SK-N-SH (cell line): ENCODE measurements at regions not wholly inside any gene's neighbourhood (a gene's known extent, or its start where the extent isn't known, plus 50 kb on each side); places are given as distances from the start of the nearest gene placed in this dataset.

ENCODE experiments used
- CTCF ChIA-PET: fragments of 300-600, 350-600 bp; formaldehyde crosslinking; extraction: SDS; loops from one replicate; lab custom pipeline; 2021; lab: Yijun Ruan, JAX
- POLR2A ChIA-PET: fragments of 350-600 bp; sonication (Branson Sonifier 250); formaldehyde crosslinking; extraction: SDS; loops from one replicate; lab custom pipeline; 2020; ENCODE audit warnings: antibody characterized with exemption, inconsistent platforms; lab: Yijun Ruan, JAX
- DNase-seq: peaks from one replicate; pipeline ENCODE4 v3.0.0; 2012
- H2AFZ ChIP-seq: fragments of 200-600 bp; sonication (generic); 2 replicates; pipeline ENCODE4 v1.8.1; 2016; ENCODE audit warnings: antibody characterized with exemption, mild to moderate bottlenecking, low read depth
- H3F3A ChIP-seq: fragments of 200-600 bp; sonication (generic); replicated peaks from 2 replicates; pipeline ENCODE3; 2016; ENCODE audit warnings: antibody characterized with exemption, mild to moderate bottlenecking; ENCODE audit not compliant: insufficient read depth
- H3K27ac ChIP-seq, 2 experiments: fragments of 200-500 bp in 1 of 2; fragments of 200-600 bp in 1 of 2; sonication (Bioruptor generic) in 1 of 2; sonication (generic), shearing (Covaris generic) in 1 of 2; 2 replicates each; pipeline versions ENCODE4 v1.5.1 to v1.6.1; 2014 to 2016; ENCODE audit warnings: low read depth in 2 of 2, inconsistent platforms in 1 of 2, low read length in 1 of 2, mild to moderate bottlenecking in 1 of 2, mixed read lengths in 1 of 2
- H3K27me3 ChIP-seq: fragments of 200-600 bp; sonication (generic), shearing (Covaris generic); 2 replicates; pipeline ENCODE4 v1.6.1; 2016; ENCODE audit warnings: mixed run types; ENCODE audit not compliant: insufficient read depth
- H3K36me3 ChIP-seq, 2 experiments: fragments of 200-500 bp in 1 of 2; fragments of 200-600 bp in 1 of 2; sonication (Bioruptor generic) in 1 of 2; sonication (generic) in 1 of 2; replicated peaks in 1 of 2; 2 replicates each; pipeline versions ENCODE3 to v1.5.1; 2014 to 2016; ENCODE audit warnings: low read length in 1 of 2, mild to moderate bottlenecking in 1 of 2; ENCODE audit not compliant: insufficient read depth in 2 of 2, control insufficient read depth in 1 of 2
- H3K4me1 ChIP-seq, 2 experiments: fragments of 200-500 bp in 1 of 2; fragments of 200-600 bp in 1 of 2; sonication (Bioruptor generic) in 1 of 2; sonication (generic), shearing (Covaris generic) in 1 of 2; 2 replicates each; pipeline versions ENCODE4 v1.5.1 to v1.6.1; 2014 to 2016; ENCODE audit warnings: low read depth in 1 of 2, low read length in 1 of 2, mixed run types in 1 of 2; ENCODE audit not compliant: insufficient read depth in 2 of 2, control insufficient read depth in 1 of 2
- H3K4me2 ChIP-seq: fragments of 200-600 bp; sonication (generic), shearing (Covaris generic); 2 replicates; pipeline ENCODE4 v1.6.1; 2017; ENCODE audit warnings: mixed run types
- H3K4me3 ChIP-seq, 2 experiments: fragments of 200-500 bp in 1 of 2; fragments of 200-600 bp in 1 of 2; sonication (Bioruptor generic) in 1 of 2; sonication (generic), shearing (Covaris generic) in 1 of 2; 2 replicates each; pipeline versions ENCODE4 v1.5.1 to v1.8.1; 2014 to 2016; ENCODE audit warnings: low read depth in 2 of 2, inconsistent platforms in 1 of 2, low read length in 1 of 2, mild to moderate bottlenecking in 1 of 2, mixed read lengths in 1 of 2, moderate library complexity in 1 of 2
- H3K79me2 ChIP-seq: fragments of 200-600 bp; sonication (generic); 2 replicates; pipeline ENCODE4 v1.8.1; 2017; ENCODE audit warnings: mild to moderate bottlenecking; ENCODE audit not compliant: insufficient read depth
- H3K9ac ChIP-seq: fragments of 200-600 bp; sonication (generic); 2 replicates; pipeline ENCODE4 v1.6.1; 2017; ENCODE audit warnings: mixed run types
- H3K9me2 ChIP-seq: fragments of 200-600 bp; sonication (generic); 2 replicates; pipeline ENCODE4 v1.6.1; 2017; ENCODE audit warnings: mixed run types
- H3K9me3 ChIP-seq: fragments of 200-600 bp; sonication (generic); 2 replicates; pipeline ENCODE4 v1.6.1; 2017; ENCODE audit warnings: mixed run types, mild to moderate bottlenecking, moderate library complexity
- H4K20me1 ChIP-seq: fragments of 200-600 bp; sonication (generic); 2 replicates; pipeline ENCODE4 v1.6.1; 2017; ENCODE audit warnings: mild to moderate bottlenecking, mixed run types; ENCODE audit not compliant: insufficient read depth
- CTCF ChIP-seq: fragments of 200-600 bp; sonication (generic); IDR thresholded peaks from 2 replicates; pipeline ENCODE4 v1.6.1; 2017; ENCODE audit warnings: antibody characterized with exemption, mild to moderate bottlenecking, moderate library complexity
- ELF1 ChIP-seq: IDR thresholded peaks from 2 replicates; pipeline ENCODE4 v1.4.0; 2012
- EZH2phosphoT487 ChIP-seq: fragments of 200-600 bp; sonication (generic); IDR thresholded peaks from 2 replicates; pipeline ENCODE4 v1.6.1; 2017; ENCODE audit warnings: low read depth, mixed run types, mild to moderate bottlenecking, antibody characterized with exemption, moderate library complexity, borderline replicate concordance
- FOSL2 ChIP-seq: IDR thresholded peaks from 2 replicates; pipeline ENCODE4 v1.4.0; 2012; ENCODE audit warnings: low read depth, mild to moderate bottlenecking, moderate library complexity, borderline replicate concordance
- FOXJ3 ChIP-seq: sonication (generic); formaldehyde crosslinking; IDR thresholded peaks from 2 replicates; pipeline ENCODE4 v1.5.1; 2020; ENCODE audit warnings: mild to moderate bottlenecking, missing genetic modification reagents
- JUND ChIP-seq: IDR thresholded peaks from 2 replicates; pipeline ENCODE4 v1.4.0; 2012
- MEF2A ChIP-seq: IDR thresholded peaks from 2 replicates; pipeline ENCODE4 v1.4.0; 2012; ENCODE audit warnings: low read depth, borderline replicate concordance
- MXI1 ChIP-seq: IDR thresholded peaks from 2 replicates; pipeline ENCODE4 v1.6.1; 2012; ENCODE audit warnings: mild to moderate bottlenecking, low read depth, low read length, improper control_type of control experiment
- RCOR1 ChIP-seq: fragments of 150-350 bp; IDR thresholded peaks from 2 replicates; pipeline ENCODE4 v1.6.1; 2017; ENCODE audit warnings: antibody characterized with exemption, low read length
- SMC3 ChIP-seq: IDR thresholded peaks from 2 replicates; pipeline ENCODE4 v1.6.1; 2012; ENCODE audit warnings: low read depth, low read length, improper control_type of control experiment
- TAF1 ChIP-seq: IDR thresholded peaks from 2 replicates; pipeline ENCODE4 v1.6.1; 2012; ENCODE audit warnings: low read depth, mild to moderate bottlenecking, low read length, moderate library complexity, borderline replicate concordance
- USF2 ChIP-seq: fragments of 150-350 bp; IDR thresholded peaks from 2 replicates; pipeline ENCODE4 v1.6.1; 2017; ENCODE audit warnings: antibody characterized with exemption, low read length, low read depth, borderline replicate concordance
- YY1 ChIP-seq: IDR thresholded peaks from 2 replicates; pipeline ENCODE4 v1.4.0; 2012; ENCODE audit warnings: low read depth, mild to moderate bottlenecking
- WGBS: methylation state at CpG from one replicate; pipeline ENCODE4 v1.1.6; 2017; ENCODE audit warnings: low lambda C conversion rate; 5-methylcytosine and 5-hydroxymethylcytosine counted together

DNA sequence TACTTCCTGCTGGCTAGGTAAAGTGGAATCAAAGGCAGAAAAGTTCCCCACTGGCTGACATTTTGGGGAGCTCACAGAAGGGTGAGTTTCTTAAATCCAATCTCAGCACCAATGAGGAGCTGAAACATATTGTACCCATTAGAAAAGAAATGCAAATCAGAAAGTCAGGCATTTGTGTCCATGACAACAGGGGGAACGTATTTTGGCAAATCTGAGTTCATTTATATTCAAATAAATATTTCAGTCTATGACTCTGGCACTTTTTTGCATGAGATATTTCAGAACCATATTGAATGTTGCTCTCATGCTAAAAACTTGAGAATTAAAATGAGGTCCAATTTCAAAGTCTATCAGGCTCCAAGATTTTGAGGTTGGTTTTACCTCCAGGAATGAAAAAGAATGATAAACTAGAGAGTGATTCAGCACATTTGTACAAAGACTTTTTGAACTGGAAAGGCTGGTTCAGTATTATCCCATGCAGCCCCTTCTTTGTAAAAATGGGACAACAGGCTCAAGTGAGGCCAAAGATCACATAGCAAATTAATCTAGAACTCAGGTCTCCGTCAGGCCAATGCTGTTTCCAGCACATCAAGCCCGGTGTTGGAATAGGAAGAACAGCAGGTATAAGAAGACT lies 202.2 kb downstream of the RRAGC start:
- Histone ChIP-seq H3K4me1 (no peaks in the 10 kb centered on the region), H3K36me3 (no peaks in the 10 kb centered on the region), H3F3A (no peaks in the 10 kb centered on the region), H3K27me3 (no peaks in the 10 kb centered on the region; the same call in 1 of the 2 replicates), H3K79me2 (no peaks in the 10 kb centered on the region), H3K9ac (no peak overlapping the region), H3K9me3 (no peaks in the 10 kb centered on the region), H4K20me1 (no peaks in the 10 kb centered on the region), H3K9me2 (no peaks in the 10 kb centered on the region), H3K4me2 (no peak overlapping the region), H3K4me3 (no peak overlapping the region), H3K27ac (no peak overlapping the region), H2AFZ (no peak overlapping the region)
- TF ChIP-seq TAF1 (no peak), EZH2phosphoT487 (no peak), MXI1 (no peak), CTCF (no peak), FOSL2 (no peak), YY1 (no peak), RCOR1 (no peak), FOXJ3 (CRISPR knock-in tag) (no peak), USF2 (no peak), ELF1 (no peak), JUND (no peak), MEF2A (no peak)
- DNase-seq, result no peak
- POLR2A ChIA-PET, result no interaction called here
- 16% methylated on average over 3 of the region's 3 CpGs for WGBS
- CTCF ChIA-PET, result no interaction called here

DNA sequence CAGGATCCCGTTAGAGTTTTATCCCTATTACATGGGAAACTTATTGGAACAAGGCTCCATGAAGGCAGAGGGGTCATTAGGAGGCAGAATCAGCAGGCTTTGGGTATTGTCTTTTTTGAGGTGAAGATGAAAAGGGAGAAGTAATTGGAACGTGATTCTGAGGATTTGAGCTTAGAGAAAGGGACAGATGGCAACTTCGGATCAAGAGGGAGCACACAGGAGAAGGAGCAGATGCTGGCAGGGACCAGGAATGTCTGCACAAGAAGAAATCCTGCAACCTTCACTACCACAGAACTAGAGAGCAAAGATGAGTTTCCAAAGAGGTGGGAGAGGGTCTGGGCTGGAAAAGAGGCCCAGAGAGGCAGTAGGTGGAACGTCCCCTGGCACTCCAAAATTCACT lies 202.8 kb downstream of the RRAGC start:
- Histone ChIP-seq H3K9me2 (no peaks in the 10 kb centered on the region), H3K79me2 (no peaks in the 10 kb centered on the region), H3K4me1 (no peaks in the 10 kb centered on the region), H3K4me3 (no peak overlapping the region), H2AFZ (no peak overlapping the region), H3K4me2 (no peak overlapping the region), H3K36me3 (no peaks in the 10 kb centered on the region), H4K20me1 (no peaks in the 10 kb centered on the region), H3K27ac (no peak overlapping the region), H3F3A (no peaks in the 10 kb centered on the region), H3K9ac (no peak overlapping the region), H3K27me3 (no peaks in the 10 kb centered on the region; the same call in 1 of the 2 replicates), H3K9me3 (no peaks in the 10 kb centered on the region)
- 0% methylated on average over 4 of the region's 4 CpGs for WGBS
- TF ChIP-seq SMC3, result no peak
- DNase-seq, result no peak
- POLR2A ChIA-PET, result no interaction called here
- CTCF ChIA-PET, result no interaction called here
